HG03565 (cell line): ENCODE measurements at regions not wholly inside any gene's neighbourhood (a gene's known extent, or its start where the extent isn't known, plus 50 kb on each side); places are given as distances from the start of the nearest gene placed in this dataset.
"Not testable (repeated sequence)": the region's sequence is repeated elsewhere in the genome, so short reads cannot be mapped to it uniquely, and the experiment has no call there.

Experiments
- ATAC-seq: cut with Tn5 transposase; IDR thresholded peaks from one replicate; pipeline ENCODE4 v1.9.1; 2021; ENCODE audit warnings: mild to moderate bottlenecking, moderate library complexity; ENCODE audit not compliant: unreplicated experiment

- no peak for ATAC-seq
Measured at GRCh38 chr2:7620255-7620654, 703.0 kb downstream of the RNF144A start.

DNA sequence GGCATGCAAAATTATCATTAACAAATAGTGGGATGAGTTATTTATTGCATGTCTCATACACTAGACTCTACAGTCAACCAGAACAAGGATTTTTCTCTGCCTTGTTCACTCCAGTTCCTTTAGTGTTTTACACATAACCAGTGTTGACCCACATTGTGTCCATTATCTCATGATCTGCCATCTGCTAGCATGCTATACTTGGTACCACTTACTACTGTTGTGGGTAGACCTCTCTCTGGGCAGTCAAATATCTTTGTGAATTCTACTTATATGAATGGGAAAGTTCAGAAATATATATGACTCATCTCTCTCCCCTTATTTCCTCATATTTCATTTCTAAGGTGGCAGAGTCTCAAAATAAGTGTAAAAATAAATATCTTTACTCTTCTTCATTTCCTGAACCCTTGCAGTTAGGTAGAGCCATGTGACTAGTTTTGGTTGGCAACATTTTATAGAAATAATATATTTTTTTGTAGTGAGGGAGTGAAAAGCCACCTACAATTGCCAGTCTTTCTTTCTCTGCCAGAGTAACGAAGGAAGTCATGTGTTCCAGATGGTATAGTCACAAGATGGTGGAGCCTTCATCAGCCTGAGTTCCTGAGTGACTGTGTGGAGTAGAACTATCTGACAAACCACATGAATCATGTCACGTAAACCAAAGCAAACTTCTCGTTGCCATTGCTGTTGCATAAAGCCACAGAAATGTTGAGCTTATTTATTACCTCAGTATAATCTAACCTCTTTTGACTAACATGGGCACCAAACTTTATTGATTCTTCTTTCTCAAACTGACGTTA is 704.0 kb downstream of the RNF144A start:
- no peak for ATAC-seq

GRCh38 chr2:7625392-7626138 is 708.4 kb downstream of the RNF144A start:
- no peak for ATAC-seq

DNA sequence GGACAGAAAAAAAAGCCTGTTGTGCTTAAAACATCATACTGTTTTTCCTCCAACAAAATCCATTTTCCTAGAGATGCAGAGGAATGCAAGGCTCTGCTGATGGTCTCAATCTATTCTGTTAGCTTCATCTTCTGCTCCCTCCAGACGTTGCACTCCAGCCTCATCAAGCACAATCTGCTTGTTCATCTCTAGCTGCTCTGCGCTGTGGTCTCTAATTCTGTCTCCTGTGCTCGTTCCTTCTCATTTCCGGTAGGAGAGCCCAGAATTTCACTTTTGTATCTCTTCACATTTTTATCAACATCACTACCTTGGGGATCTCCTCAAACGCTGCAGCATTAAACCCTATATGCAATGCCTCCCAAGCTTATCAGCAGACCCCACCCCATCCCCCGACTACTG is 708.9 kb downstream of the RNF144A start:
- ATAC-seq, result no peak

DNA sequence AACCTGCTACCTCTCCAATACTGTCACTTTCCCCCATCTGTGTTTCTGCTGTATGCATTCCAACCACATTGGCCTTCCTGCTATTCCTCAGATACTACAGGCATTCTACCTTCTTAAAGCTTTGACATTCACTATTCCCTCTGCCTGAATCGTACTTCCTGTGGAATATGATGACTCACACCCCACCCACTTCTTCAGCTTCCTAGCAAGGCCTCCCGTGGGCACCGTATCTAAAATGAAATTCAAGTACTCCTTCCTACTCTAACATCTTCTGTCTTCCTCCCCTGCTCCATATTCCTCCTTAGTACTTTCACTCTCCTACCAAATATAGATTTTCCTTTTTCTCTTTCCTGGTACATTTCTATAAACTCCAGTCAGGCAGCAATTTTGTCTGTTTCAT is 710.4 kb downstream of the RNF144A start:
- ATAC-seq, result no peak

DNA sequence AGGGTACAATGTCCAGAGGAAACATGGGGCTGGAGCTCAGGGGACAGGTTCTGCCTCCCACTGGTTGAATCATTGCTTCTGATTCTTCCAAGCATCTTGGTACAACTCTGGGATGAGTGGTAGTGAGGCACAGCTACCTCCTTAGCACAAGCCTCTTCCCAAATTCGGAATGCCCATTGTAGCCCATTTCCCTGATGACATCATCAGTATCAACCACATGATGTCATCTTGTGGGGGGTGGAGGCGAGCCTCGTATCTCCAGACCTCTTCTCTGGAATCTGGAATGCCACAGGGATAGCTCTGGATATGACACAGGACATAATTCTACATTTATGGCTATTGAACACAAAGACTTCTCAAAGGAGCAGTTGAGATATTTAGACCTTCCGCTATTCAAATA is 715.2 kb downstream of the RNF144A start:
- ATAC-seq, result no peak

GRCh38 chr2:7633566-7634153 is 716.4 kb downstream of the RNF144A start:
- no peak for ATAC-seq

DNA sequence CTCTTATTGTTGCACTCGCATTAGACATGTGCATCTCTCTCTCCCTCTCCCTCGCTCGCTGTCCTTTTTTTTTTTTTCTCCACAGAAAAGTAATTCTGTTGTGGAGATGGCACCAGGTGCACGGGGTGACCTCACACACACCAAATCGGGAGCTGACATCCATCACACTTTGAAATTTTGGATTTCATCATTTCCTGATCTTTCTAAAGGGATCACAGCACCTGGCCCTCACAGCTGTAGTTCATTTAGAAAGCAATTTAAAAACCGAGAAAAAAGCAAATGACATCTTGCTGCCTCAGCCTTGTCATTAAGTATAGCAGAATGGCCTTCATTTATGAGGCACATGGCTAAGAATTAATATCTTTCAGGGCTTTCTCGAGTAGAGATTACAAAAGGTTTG is 717.2 kb downstream of the RNF144A start:
- ATAC-seq, result no peak

DNA sequence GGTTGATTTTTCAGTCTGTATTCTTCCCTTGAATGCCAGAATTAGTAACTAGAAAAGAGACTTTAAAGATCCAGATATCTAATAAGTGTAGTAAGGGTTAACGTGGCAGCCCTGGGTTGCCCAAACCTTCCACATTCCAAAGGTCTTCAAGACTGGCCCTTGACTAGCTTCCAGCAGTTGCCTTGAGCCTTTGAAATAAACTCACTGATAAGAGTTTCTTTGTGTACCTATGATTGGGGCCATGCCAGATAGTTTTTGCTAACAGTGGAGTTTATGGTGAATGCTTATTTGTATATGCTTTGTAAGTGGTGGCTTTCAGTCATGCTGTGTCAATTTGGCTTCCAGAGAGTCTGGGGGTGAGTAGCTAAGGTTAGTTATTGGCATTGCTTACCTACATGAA is 722.3 kb downstream of the RNF144A start:
- no peak for ATAC-seq

- not testable (repeated sequence) for ATAC-seq
Measured at GRCh38 chr2:7641272-7641671, 724.1 kb downstream of the RNF144A start.

DNA sequence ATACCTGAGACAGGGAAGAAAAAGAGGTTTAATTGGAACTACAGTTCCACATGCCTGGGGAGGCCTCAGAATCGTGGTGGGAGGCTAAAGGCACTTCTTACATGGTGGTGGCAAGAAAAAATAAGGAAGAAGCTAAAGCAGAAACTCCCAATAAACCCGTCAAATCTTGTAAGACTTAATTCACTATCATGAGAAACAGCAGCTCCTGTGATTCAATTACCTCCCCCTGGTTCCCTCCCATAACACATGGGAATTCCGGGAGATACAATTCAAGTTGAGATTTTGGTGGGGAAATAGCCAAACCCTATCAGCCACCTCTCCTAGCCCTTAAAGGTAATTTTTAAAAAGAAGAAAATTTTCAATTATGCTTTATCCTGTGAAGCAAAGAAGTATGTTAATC is 728.8 kb downstream of the RNF144A start:
- ATAC-seq, result no peak

GRCh38 chr2:7646661-7647060 is 729.4 kb downstream of the RNF144A start:
- no peak for ATAC-seq

- ATAC-seq, result no peak
Measured at GRCh38 chr2:7648221-7648795, 731.1 kb downstream of the RNF144A start.

DNA sequence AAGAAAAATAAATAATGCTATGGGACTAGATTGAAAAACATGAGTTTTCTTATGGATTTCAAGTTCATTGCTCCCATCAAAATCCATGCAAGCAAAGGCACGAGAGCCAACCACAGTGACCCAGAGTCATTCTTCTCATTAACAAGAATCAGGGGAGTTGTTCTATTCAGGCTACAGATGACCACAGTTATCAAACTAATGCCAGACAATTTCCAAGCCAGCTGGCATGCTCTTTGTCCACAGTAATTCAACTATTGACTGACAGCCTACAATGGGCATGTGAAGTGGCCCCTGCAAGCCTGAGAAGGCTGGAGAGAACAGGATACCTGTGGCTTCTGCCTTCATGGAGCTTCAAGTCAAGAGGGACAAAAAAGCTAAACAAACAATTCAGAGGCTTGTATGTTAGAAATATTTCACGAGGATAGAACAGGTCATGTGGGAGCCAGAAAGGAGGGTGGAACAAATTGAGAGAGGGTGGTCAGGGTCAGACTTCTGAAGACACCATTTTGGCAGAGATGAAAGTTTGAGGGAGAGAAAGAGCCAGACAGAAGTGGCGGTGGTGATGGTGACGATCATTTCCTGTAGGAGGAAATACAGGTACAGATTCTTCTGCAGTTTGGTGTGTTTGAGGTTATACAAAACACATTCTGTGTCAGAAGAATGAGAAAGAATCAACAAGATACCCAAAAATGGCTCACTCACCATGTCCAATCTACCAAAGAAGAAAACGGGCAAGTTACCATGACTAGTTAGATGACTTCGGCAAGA is 732.4 kb downstream of the RNF144A start:
- no peak for ATAC-seq

- no peak for ATAC-seq
Measured at GRCh38 chr2:7653617-7654016, 736.4 kb downstream of the RNF144A start.

DNA sequence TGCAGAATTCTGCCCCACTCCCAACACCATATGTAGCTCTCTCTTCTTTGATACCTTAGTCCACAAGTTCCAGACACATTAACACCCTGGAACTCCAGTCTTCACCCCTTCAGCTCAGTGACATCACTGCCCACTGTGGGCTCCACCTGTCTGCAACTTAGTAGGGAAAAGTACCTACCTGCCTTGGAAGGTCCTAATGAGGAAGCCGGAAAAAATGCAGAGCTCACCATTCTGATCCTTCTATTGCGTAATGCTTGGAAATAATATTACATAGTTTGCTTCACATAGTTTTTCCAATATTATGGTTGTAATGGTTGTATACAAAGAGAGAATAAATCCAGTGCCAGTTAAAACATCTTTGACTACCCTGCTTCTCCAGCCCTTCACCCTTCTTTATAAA is 738.4 kb downstream of the RNF144A start:
- no peak for ATAC-seq

GRCh38 chr2:7657526-7657925 is 740.3 kb downstream of the RNF144A start:
- not testable (repeated sequence) for ATAC-seq

- no peak for ATAC-seq
Measured at GRCh38 chr2:7658486-7658885, 741.3 kb downstream of the RNF144A start.

GRCh38 chr2:7660816-7661215 is 743.6 kb downstream of the RNF144A start:
- no peak for ATAC-seq

- no peak for ATAC-seq
Measured at GRCh38 chr2:7661502-7661901, 744.3 kb downstream of the RNF144A start.

DNA sequence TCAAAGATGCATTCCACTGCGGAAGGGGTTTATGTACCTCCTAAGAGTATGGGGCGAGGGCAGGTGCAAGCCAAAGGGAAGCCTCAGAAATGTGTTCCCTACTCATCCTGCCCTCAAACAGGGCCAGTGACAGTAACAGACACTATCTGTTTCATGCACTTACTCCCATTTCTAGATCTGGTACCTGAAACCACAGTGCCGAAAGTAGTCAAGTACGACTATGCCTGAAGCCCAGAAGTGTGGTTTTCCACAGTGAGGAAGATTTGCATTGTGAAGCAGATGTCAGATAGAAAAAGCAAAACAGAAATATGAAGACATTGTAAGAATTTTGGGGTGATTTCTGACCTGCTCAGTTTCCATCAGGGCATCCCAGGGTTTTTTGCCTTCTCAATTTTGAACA is 748.7 kb downstream of the RNF144A start:
- ATAC-seq, result no peak
